WTC11 (cell line): ENCODE measurements at regions not wholly inside any gene's neighbourhood (a gene's known extent, or its start where the extent isn't known, plus 50 kb on each side); places are given as distances from the start of the nearest gene placed in this dataset.
"Not testable (repeated sequence)": the region's sequence is repeated elsewhere in the genome, so short reads cannot be mapped to it uniquely, and the experiment has no call there.

Source experiments
- ATAC-seq: fragments of 200-7000 bp; cut with Tn5 transposase; 2 replicates; pipeline ENCODE4 v1.10.0; 2021; ENCODE audit warnings: mild to moderate bottlenecking, moderate library complexity
- CTCF ChIA-PET: fragments of 300-600 bp; sonication (Branson Sonifier 250); formaldehyde crosslinking; loops from one replicate; lab custom pipeline; 2021; ENCODE audit warnings: antibody characterized with exemption; lab: Charles Lee
- POLR2A ChIA-PET: fragments of 350-600 bp; sonication (Branson Sonifier 250); formaldehyde crosslinking; loops from one replicate; lab custom pipeline; 2021; ENCODE audit warnings: antibody characterized with exemption; lab: Charles Lee
- DNase-seq: peaks from one replicate; pipeline ENCODE4 v3.0.0; 2021; ENCODE audit warnings: low spot score
- H3K27ac Mint-ChIP-seq: 2 replicates; pipeline ENCODE4 v1.8.0; 2021; ENCODE audit warnings: mixed read lengths
- H3K27me3 Mint-ChIP-seq: 2 replicates; pipeline ENCODE4 v1.8.0; 2021; ENCODE audit warnings: low read depth, mild to moderate bottlenecking, moderate library complexity, mixed read lengths
- H3K36me3 Mint-ChIP-seq: 2 replicates; pipeline ENCODE4 v1.8.0; 2021; ENCODE audit warnings: mixed read lengths
- H3K4me1 Mint-ChIP-seq: 2 replicates; pipeline ENCODE4 v1.8.0; 2022; ENCODE audit warnings: mixed read lengths
- H3K4me3 Mint-ChIP-seq: 2 replicates; pipeline ENCODE4 v1.8.0; 2021; ENCODE audit warnings: mild to moderate bottlenecking, moderate library complexity, mixed read lengths
- H3K9me3 Mint-ChIP-seq: 2 replicates; pipeline ENCODE4 v1.8.0; 2021; ENCODE audit warnings: mixed read lengths
- ARID4B ChIP-seq: sonication (generic); formaldehyde crosslinking; IDR thresholded peaks from 2 replicates; pipeline ENCODE4 v1.8.0; 2023; ENCODE audit warnings: missing genetic modification reagents, mild to moderate bottlenecking, borderline replicate concordance
- ATF2 ChIP-seq: sonication (generic); formaldehyde crosslinking; IDR thresholded peaks from 2 replicates; pipeline ENCODE4 v1.8.1; 2022; ENCODE audit warnings: low read depth, missing genetic modification reagents, borderline replicate concordance
- CBFB ChIP-seq: sonication (generic); formaldehyde crosslinking; IDR thresholded peaks from 2 replicates; pipeline ENCODE4 v1.8.1; 2022; ENCODE audit warnings: mild to moderate bottlenecking, low read depth, missing genetic modification reagents
- CDX4 ChIP-seq: fragments of 250-450 bp; sonication (Bioruptor Pico); IDR thresholded peaks from 2 replicates; pipeline ENCODE4 v1.9.0; 2021; ENCODE audit warnings: moderate library complexity, mild to moderate bottlenecking, inconsistent platforms, borderline replicate concordance
- ESRRA ChIP-seq: sonication (generic); formaldehyde crosslinking; IDR thresholded peaks from 2 replicates; pipeline ENCODE4 v1.8.1; 2022; ENCODE audit warnings: mild to moderate bottlenecking, missing genetic modification reagents, borderline replicate concordance
- IRF1 ChIP-seq: sonication (generic); formaldehyde crosslinking; IDR thresholded peaks from 2 replicates; pipeline ENCODE4 v1.8.0; 2023; ENCODE audit warnings: missing genetic modification reagents
- KAT7 ChIP-seq: sonication (generic); formaldehyde crosslinking; IDR thresholded peaks from 2 replicates; pipeline ENCODE4 v1.8.1; 2023; ENCODE audit warnings: missing genetic modification reagents, mild to moderate bottlenecking, borderline replicate concordance
- MLX ChIP-seq: sonication (generic); formaldehyde crosslinking; IDR thresholded peaks from 2 replicates; pipeline ENCODE4 v1.8.1; 2023; ENCODE audit warnings: mild to moderate bottlenecking, missing genetic modification reagents, moderate library complexity
- MYBL2 ChIP-seq: sonication (generic); formaldehyde crosslinking; IDR thresholded peaks from 2 replicates; pipeline ENCODE4 v1.8.1; 2023; ENCODE audit warnings: mild to moderate bottlenecking, moderate library complexity, missing genetic modification reagents
- NFATC4 ChIP-seq: fragments of 250-450 bp; sonication (Bioruptor Pico); IDR thresholded peaks from 2 replicates; pipeline ENCODE4 v1.9.0; 2021; ENCODE audit warnings: mild to moderate bottlenecking
- OVOL2 ChIP-seq: fragments of 250-450 bp; sonication (Bioruptor Pico); IDR thresholded peaks from 2 replicates; pipeline ENCODE4 v1.9.0; 2021; ENCODE audit warnings: mild to moderate bottlenecking, borderline replicate concordance
- PRDM15 ChIP-seq: sonication (generic); formaldehyde crosslinking; IDR thresholded peaks from 2 replicates; pipeline ENCODE4 v1.8.0; 2022; ENCODE audit warnings: missing genetic modification reagents
- ZSCAN18 ChIP-seq: fragments of 250-450 bp; sonication (Bioruptor Pico); IDR thresholded peaks from 2 replicates; pipeline ENCODE4 v2.1.2; 2022; ENCODE audit warnings: mild to moderate bottlenecking, moderate library complexity

GRCh38 chr5:159682623-159683022, 233.7 kb upstream of the ADRA1B start:
- Mint-ChIP-seq H3K4me3 (no peak overlapping the region), H3K4me1 (no peaks in the 10 kb centered on the region), H3K27me3 (no peaks in the 10 kb centered on the region; the same call in 1 of the 2 replicates), H3K27ac (no peak overlapping the region), H3K9me3 (peaks cover 50% of the 10 kb centered on the region)
- no peak for TF ChIP-seq IRF1 (CRISPR knock-in tag)
- TF ChIP-seq PRDM15 (CRISPR knock-in tag): no peak
- TF ChIP-seq CDX4 (CRISPR knock-in tag): no peak
- no peak for TF ChIP-seq ATF2 (CRISPR knock-in tag)
- no peak for TF ChIP-seq CBFB (CRISPR knock-in tag)
- no peak for TF ChIP-seq MYBL2 (CRISPR knock-in tag)
- no peak for TF ChIP-seq ARID4B (CRISPR knock-in tag)
- TF ChIP-seq MLX (CRISPR knock-in tag): no peak
- TF ChIP-seq, all 79 proteins: peak for 0
- peaks cover 37% of the 10 kb centered on the region for H3K36me3 Mint-ChIP-seq
- CTCF ChIA-PET: interaction anchor here (0.9 to 1.2 kb wide), 4 partner anchors 155 to 304 kb away, joined by 3 to 4 read pairs (median 3); no protein-coding TSS in a partner anchor
- ATAC-seq: no peak
- POLR2A ChIA-PET: no interaction called here
- no peak for DNase-seq

GRCh38 chr5:159687892-159688291, 228.4 kb upstream of the ADRA1B start:
- H3K36me3 Mint-ChIP-seq, CTCF ChIA-PET, H3K4me3 Mint-ChIP-seq, H3K4me1 Mint-ChIP-seq, H3K27me3 Mint-ChIP-seq, H3K27ac Mint-ChIP-seq, DNase-seq, ATAC-seq, POLR2A ChIA-PET: not testable (repeated sequence)
- H3K9me3 Mint-ChIP-seq: peaks cover 12% of the 10 kb centered on the region

GRCh38 chr5:159695741-159696294, 220.5 kb upstream of the ADRA1B start:
- ChIA-PET CTCF (no interaction called here), POLR2A (no interaction called here)
- H3K27me3 Mint-ChIP-seq: no peaks in the 10 kb centered on the region
- H3K27ac Mint-ChIP-seq: no peak overlapping the region
- H3K36me3 Mint-ChIP-seq: peaks cover 3% of the 10 kb centered on the region; the same call in 1 of the 2 replicates
- no peak overlapping the region for H3K4me3 Mint-ChIP-seq
- H3K9me3 Mint-ChIP-seq: peaks cover 28% of the 10 kb centered on the region
- peaks cover 22% of the 10 kb centered on the region for H3K4me1 Mint-ChIP-seq
- DNase-seq (no peak), ATAC-seq (no peak)
- TF ChIP-seq IRF1 (CRISPR knock-in tag) (no peak), MLX (CRISPR knock-in tag) (no peak), ESRRA (CRISPR knock-in tag) (no peak), OVOL2 (CRISPR knock-in tag) (no peak), ZSCAN18 (CRISPR knock-in tag) (no peak), KAT7 (CRISPR knock-in tag) (no peak), NFATC4 (no peak)
